H1 (cell line): ENCODE measurements at regions not wholly inside any gene's neighbourhood (a gene's known extent, or its start where the extent isn't known, plus 50 kb on each side); places are given as distances from the start of the nearest gene placed in this dataset.

Experiments
- CTCF ChIA-PET: fragments of 300-600 bp; sonication (Branson Sonifier 250); formaldehyde crosslinking; loops from one replicate; lab custom pipeline; 2021; ENCODE audit not compliant: partially characterized antibody; lab: Charles Lee
- POLR2A ChIA-PET: fragments of 300-600 bp; sonication (Branson Sonifier 250); formaldehyde crosslinking; loops from one replicate; lab custom pipeline; 2021; ENCODE audit warnings: inconsistent platforms; ENCODE audit not compliant: partially characterized antibody; lab: Charles Lee
- DNase-seq, 2 experiments: peaks; one replicate each; pipeline versions ENCODE4 v3.0.0 to v3.0.0-alpha.2; 2010 to 2022; ENCODE audit warnings: low spot score in 2 of 2, low read depth in 1 of 2, mixed read lengths in 1 of 2
- FAIRE-seq: peaks from 2 replicates; lab custom pipeline; 2011; peaks lifted over from hg19 to GRCh38; lab: Jason Lieb, UNC
- H2AFZ ChIP-seq: 2 replicates; pipeline ENCODE4 v1.8.1; 2012; ENCODE audit warnings: low read length, inconsistent platforms
- H2AK5ac ChIP-seq: 2 replicates; pipeline ENCODE4 v1.6.1; 2013; ENCODE audit warnings: low read depth, low read length
- H2BK120ac ChIP-seq: replicated peaks from 2 replicates; pipeline ENCODE3; 2013; ENCODE audit warnings: low read depth, low read length, inconsistent platforms
- H2BK12ac ChIP-seq: 2 replicates; pipeline ENCODE4 v1.6.1; 2013; ENCODE audit warnings: low read depth, low read length
- H2BK15ac ChIP-seq: 2 replicates; pipeline ENCODE4 v1.6.1; 2013; ENCODE audit warnings: low read length
- H2BK20ac ChIP-seq: 2 replicates; pipeline ENCODE4 v1.6.1; 2013; ENCODE audit warnings: low read length
- H2BK5ac ChIP-seq: 2 replicates; pipeline ENCODE4 v1.6.1; 2013; ENCODE audit warnings: low read depth, low read length
- H3K14ac ChIP-seq: 2 replicates; pipeline ENCODE4 v1.6.1; 2013; ENCODE audit warnings: inconsistent platforms; ENCODE audit not compliant: insufficient read length
- H3K18ac ChIP-seq: 2 replicates; pipeline ENCODE4 v1.6.1; 2013; ENCODE audit warnings: low read length; ENCODE audit errors: extremely low read depth
- H3K23ac ChIP-seq: 2 replicates; pipeline ENCODE4 v1.6.1; 2013; ENCODE audit warnings: inconsistent platforms; ENCODE audit not compliant: insufficient read length
- H3K23me2 ChIP-seq: 2 replicates; pipeline ENCODE4 v1.6.1; 2013; ENCODE audit warnings: low read depth, low read length
- H3K27ac ChIP-seq: 2 replicates; pipeline ENCODE4 v1.6.1; 2011; ENCODE audit warnings: low read depth, low read length, inconsistent platforms
- H3K27me3 ChIP-seq, 4 experiments: replicated peaks in 1 of 4; 1 replicate in 1 of 4; 2 replicates in 3 of 4; pipeline versions ENCODE4 v1.6.1 to v1.8.1; 2011 to 2013; ENCODE audit warnings: low read length in 3 of 4, mild to moderate bottlenecking in 3 of 4, inconsistent platforms in 2 of 4, mixed read lengths in 2 of 4, moderate library complexity in 1 of 4; ENCODE audit not compliant: control insufficient read depth in 3 of 4, insufficient read depth in 3 of 4; ENCODE audit errors: extremely low read depth in 1 of 4
- H3K36me3 ChIP-seq, 4 experiments: 2 replicates each; pipeline versions ENCODE4 v1.6.1 to v1.8.1; 2011 to 2013; ENCODE audit warnings: mild to moderate bottlenecking in 4 of 4, low read length in 3 of 4, moderate library complexity in 2 of 4, control low read depth in 1 of 4, inconsistent platforms in 1 of 4; ENCODE audit not compliant: insufficient read depth in 4 of 4, control insufficient read depth in 2 of 4
- H3K4ac ChIP-seq: replicated peaks from 2 replicates; pipeline ENCODE3; 2013; ENCODE audit warnings: low read length, low read depth, mixed read lengths, inconsistent platforms; ENCODE audit not compliant: insufficient read length
- H3K4me1 ChIP-seq, 4 experiments: replicated peaks in 1 of 4; 1 replicate in 1 of 4; 2 replicates in 3 of 4; pipeline versions ENCODE4 v1.6.1 to v1.8.1; 2011 to 2013; ENCODE audit warnings: low read length in 3 of 4, inconsistent platforms in 2 of 4, mixed read lengths in 1 of 4; ENCODE audit not compliant: insufficient read depth in 4 of 4, control insufficient read depth in 3 of 4
- H3K4me2 ChIP-seq, 2 experiments: 2 replicates each; pipeline versions ENCODE4 v1.6.1 to v1.8.1; 2011 to 2013; ENCODE audit warnings: low read depth in 2 of 2, low read length in 2 of 2, control low read depth in 1 of 2, inconsistent platforms in 1 of 2, mild to moderate bottlenecking in 1 of 2; ENCODE audit not compliant: insufficient read depth in 1 of 2
- H3K4me3 ChIP-seq, 4 experiments: fragments of 200-600, 300-600 bp in 1 of 4; sonication (generic), shearing (Covaris generic), sonication (Bioruptor Twin) in 1 of 4; 2 replicates each; pipeline versions ENCODE4 v1.5.1 to v1.8.1; 2011 to 2016; ENCODE audit warnings: low read length in 4 of 4, low read depth in 3 of 4, control low read depth in 2 of 4, inconsistent platforms in 2 of 4, mild to moderate bottlenecking in 2 of 4, mixed read lengths in 1 of 4, moderate library complexity in 1 of 4; ENCODE audit not compliant: insufficient read depth in 2 of 4; ENCODE audit errors: extremely low read depth in 1 of 4
- H3K56ac ChIP-seq: replicated peaks from 2 replicates; pipeline ENCODE3; 2013; ENCODE audit warnings: low read depth, mild to moderate bottlenecking, mixed read lengths, low read length, inconsistent platforms; ENCODE audit not compliant: insufficient read length
- H3K79me1 ChIP-seq: 2 replicates; pipeline ENCODE4 v1.6.1; 2013; ENCODE audit warnings: low read depth, low read length, control low read depth
- H3K79me2 ChIP-seq, 2 experiments: 2 replicates each; pipeline versions ENCODE4 v1.6.1 to v1.8.1; 2012 to 2013; ENCODE audit warnings: low read length in 2 of 2, mild to moderate bottlenecking in 2 of 2, inconsistent platforms in 1 of 2; ENCODE audit not compliant: insufficient read depth in 2 of 2, control insufficient read depth in 1 of 2
- H3K9ac ChIP-seq, 4 experiments: replicated peaks in 1 of 4; 1 replicate in 1 of 4; 2 replicates in 3 of 4; pipeline versions ENCODE4 v1.6.1 to v1.8.1; 2011 to 2013; ENCODE audit warnings: low read depth in 3 of 4, low read length in 3 of 4, control low read depth in 2 of 4, mild to moderate bottlenecking in 2 of 4, moderate library complexity in 2 of 4, inconsistent platforms in 1 of 4; ENCODE audit errors: extremely low read depth in 1 of 4
- H3K9me3 ChIP-seq, 2 experiments: 2 replicates each; pipeline versions ENCODE4 v1.6.1 to v1.8.1; 2012 to 2013; ENCODE audit warnings: mild to moderate bottlenecking in 2 of 2, moderate library complexity in 2 of 2, control low read depth in 1 of 2, inconsistent platforms in 1 of 2, low read depth in 1 of 2, low read length in 1 of 2, mixed read lengths in 1 of 2; ENCODE audit not compliant: insufficient read depth in 2 of 2
- H4K20me1 ChIP-seq, 2 experiments: replicated peaks in 1 of 2; 2 replicates each; pipeline versions ENCODE3 to v1.8.1; 2011 to 2013; ENCODE audit warnings: inconsistent platforms in 2 of 2, low read length in 2 of 2, mild to moderate bottlenecking in 1 of 2; ENCODE audit not compliant: insufficient read depth in 2 of 2, control insufficient read depth in 1 of 2
- H4K5ac ChIP-seq: 2 replicates; pipeline ENCODE4 v1.6.1; 2013; ENCODE audit warnings: low read length, low read depth, mixed read lengths, inconsistent platforms; ENCODE audit not compliant: insufficient read length
- H4K8ac ChIP-seq: 2 replicates; pipeline ENCODE4 v1.8.0; 2013; ENCODE audit warnings: mild to moderate bottlenecking, moderate library complexity, low read length, inconsistent platforms; ENCODE audit not compliant: insufficient read depth; ENCODE audit errors: extremely low read depth
- H4K91ac ChIP-seq: replicated peaks from 2 replicates; pipeline ENCODE3; 2013; ENCODE audit warnings: low read length, mixed read lengths, inconsistent platforms; ENCODE audit not compliant: insufficient read length
- BACH1 ChIP-seq: IDR thresholded peaks from 2 replicates; pipeline ENCODE4 v1.6.1; 2012; ENCODE audit warnings: low read length, improper control_type of control experiment
- CTBP2 ChIP-seq: IDR thresholded peaks from 2 replicates; pipeline ENCODE4 v1.7.0; 2011; ENCODE audit warnings: borderline replicate concordance, mild to moderate bottlenecking, moderate library complexity, mixed read lengths, low read length; ENCODE audit not compliant: insufficient read depth, insufficient read length
- KDM1A ChIP-seq: fragments of 200-600, 300-600 bp; sonication (generic); IDR thresholded peaks from 2 replicates; pipeline ENCODE4 v1.7.1; 2016; ENCODE audit warnings: mild to moderate bottlenecking, low read length, borderline replicate concordance
- SIX5 ChIP-seq: IDR thresholded peaks from 2 replicates; pipeline ENCODE4 v1.6.1; 2011; ENCODE audit warnings: mild to moderate bottlenecking, low read depth, low read length
- SRF ChIP-seq: IDR thresholded peaks from 2 replicates; pipeline ENCODE4 v1.6.1; 2011; ENCODE audit warnings: mild to moderate bottlenecking, low read depth, low read length, moderate library complexity
- TAF1 ChIP-seq: IDR thresholded peaks from 2 replicates; pipeline ENCODE4 v1.6.1; 2011; ENCODE audit warnings: mild to moderate bottlenecking, low read depth, low read length
- ZNF274 ChIP-seq: IDR thresholded peaks from 2 replicates; pipeline ENCODE4 v1.7.0; 2012; ENCODE audit warnings: low read length, borderline replicate concordance; ENCODE audit errors: extremely low read depth
- WGBS, 2 experiments: shearing (Covaris generic) in 1 of 2; methylation state at CpG; one replicate each; pipeline versions ENCODE4 v1.1.6 to v1.1.7; 2013 to 2015; ENCODE audit warnings: low lambda C conversion rate in 2 of 2, mixed read lengths in 2 of 2, inconsistent platforms in 1 of 2, low coverage in 1 of 2, missing lambda C conversion rate in 1 of 2; ENCODE audit not compliant: insufficient replicate concordance in 2 of 2, insufficient coverage in 1 of 2, insufficient read length in 1 of 2; ENCODE audit errors: extremely low coverage in 1 of 2, missing lambda C conversion rate in 1 of 2; 5-methylcytosine and 5-hydroxymethylcytosine counted together
- TF ChIP-seq, protein P1 (sequence below): IDR thresholded peaks from 2 replicates; pipeline ENCODE4 v1.6.1; 2011; ENCODE audit warnings: low read length, improper control_type of control experiment

DNA sequence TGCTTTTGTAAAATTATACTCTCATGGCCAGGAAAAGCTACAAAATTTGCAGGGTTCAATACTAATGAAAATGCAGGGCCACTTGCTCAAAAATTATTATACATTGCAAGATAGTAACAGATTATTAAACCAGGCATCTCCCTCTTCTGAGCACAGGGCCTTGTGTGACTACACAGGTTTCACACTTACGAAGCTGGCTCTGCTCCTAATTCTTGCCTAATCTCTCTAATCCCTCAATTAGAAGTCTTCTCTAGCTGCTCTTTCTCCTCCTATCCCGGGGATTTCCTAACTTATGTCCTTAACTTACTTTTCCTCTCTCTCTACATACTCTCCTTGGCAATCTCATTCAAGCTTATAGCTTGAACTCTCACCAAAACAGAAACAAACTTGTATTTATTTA, 168.3 kb downstream of the AREG start:
- POLR2A ChIA-PET = interaction anchor here (0.5 kb wide), 1 partner anchor 826 kb away, joined by 3 read pairs; no protein-coding TSS in a partner anchor

More for the DNA sequence above, 168.3 kb downstream of the AREG start:
- no peaks in the 10 kb centered on the region for H3K36me3 ChIP-seq
- no peaks in the 10 kb centered on the region for H3K23me2 ChIP-seq
- no peak overlapping the region for H4K8ac ChIP-seq
- H4K20me1 ChIP-seq = no peaks in the 10 kb centered on the region
- FAIRE-seq = no peak
- H3K27ac ChIP-seq = no peak overlapping the region
- no peak overlapping the region for H4K5ac ChIP-seq
- no peak overlapping the region for H3K4ac ChIP-seq
- no peak overlapping the region for H2AFZ ChIP-seq
- H2BK20ac ChIP-seq = no peak overlapping the region
- H3K4me1 ChIP-seq = no peaks in the 10 kb centered on the region
- H3K79me1 ChIP-seq = no peaks in the 10 kb centered on the region
- H3K14ac ChIP-seq = no peak overlapping the region
- DNase-seq = no peak
- no peak overlapping the region for H3K23ac ChIP-seq
- H2BK120ac ChIP-seq = no peak overlapping the region
- H3K4me3 ChIP-seq = no peak overlapping the region
- H3K9me3 ChIP-seq = peaks cover 0 to 4% of the 10 kb centered on the region in 2 experiments; a peak in 1 of 4 replicates
- H3K56ac ChIP-seq = no peak overlapping the region
- no peaks in the 10 kb centered on the region for H3K79me2 ChIP-seq
- WGBS, 2 experiments = 89% methylated on average over 2 of the region's 2 CpGs; no CpG with 5 or more reads in 1 of the 2 experiments
- CTCF ChIA-PET = interaction anchor here (1.4 to 1.6 kb wide), 2 partner anchors 10 to 22 kb away, joined by 3 to 4 read pairs; no protein-coding TSS in a partner anchor
- H3K18ac ChIP-seq = no peak overlapping the region
- H3K9ac ChIP-seq = no peak overlapping the region
- H3K27me3 ChIP-seq = no peaks in the 10 kb centered on the region
- H2BK5ac ChIP-seq = no peak overlapping the region
- no peak overlapping the region for H2BK12ac ChIP-seq
- no peak overlapping the region for H4K91ac ChIP-seq
- H2BK15ac ChIP-seq = no peak overlapping the region
- TF ChIP-seq CTBP2 (no peak), ZNF274 (no peak), SRF (no peak), KDM1A (no peak), SIX5 (no peak), BACH1 (no peak), TAF1 (no peak)
- TF ChIP-seq, protein P1, sequence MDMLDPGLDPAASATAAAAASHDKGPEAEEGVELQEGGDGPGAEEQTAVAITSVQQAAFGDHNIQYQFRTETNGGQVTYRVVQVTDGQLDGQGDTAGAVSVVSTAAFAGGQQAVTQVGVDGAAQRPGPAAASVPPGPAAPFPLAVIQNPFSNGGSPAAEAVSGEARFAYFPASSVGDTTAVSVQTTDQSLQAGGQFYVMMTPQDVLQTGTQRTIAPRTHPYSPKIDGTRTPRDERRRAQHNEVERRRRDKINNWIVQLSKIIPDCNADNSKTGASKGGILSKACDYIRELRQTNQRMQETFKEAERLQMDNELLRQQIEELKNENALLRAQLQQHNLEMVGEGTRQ = no peak
- TF ChIP-seq, all 59 proteins: peak for 0
- Histone ChIP-seq H2AK5ac (no peak overlapping the region), H3K4me2 (no peak overlapping the region)
